GM19324 (cell line): ENCODE measurements at regions not wholly inside any gene's neighbourhood (a gene's known extent, or its start where the extent isn't known, plus 50 kb on each side); places are given as distances from the start of the nearest gene placed in this dataset.

Experiments used
- ATAC-seq: cut with Tn5 transposase; IDR thresholded peaks from one replicate; pipeline ENCODE4 v1.9.1; 2021; ENCODE audit warnings: mild to moderate bottlenecking, moderate library complexity; ENCODE audit not compliant: unreplicated experiment, low FRiP score

DNA sequence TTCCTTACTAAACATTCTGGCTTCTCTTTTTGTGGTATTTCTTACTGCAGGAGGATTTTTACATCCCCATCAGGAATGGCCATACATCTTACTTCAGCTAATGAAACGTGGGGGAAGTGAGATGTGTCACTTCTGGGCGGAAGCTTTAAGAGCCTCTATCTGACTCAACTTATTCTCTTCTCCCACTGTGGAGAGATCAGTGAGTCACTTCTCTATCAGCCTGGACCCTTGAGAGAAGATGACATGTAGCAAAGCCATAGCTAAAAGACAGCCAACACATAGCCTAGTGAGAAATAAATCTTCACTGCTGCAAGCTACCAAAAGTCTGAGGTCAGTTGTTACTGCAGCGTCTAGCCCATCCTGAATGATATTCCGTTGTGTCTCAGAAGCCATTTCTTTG is 1066.7 kb upstream of the RBFOX1 start:
- ATAC-seq = no peak

DNA sequence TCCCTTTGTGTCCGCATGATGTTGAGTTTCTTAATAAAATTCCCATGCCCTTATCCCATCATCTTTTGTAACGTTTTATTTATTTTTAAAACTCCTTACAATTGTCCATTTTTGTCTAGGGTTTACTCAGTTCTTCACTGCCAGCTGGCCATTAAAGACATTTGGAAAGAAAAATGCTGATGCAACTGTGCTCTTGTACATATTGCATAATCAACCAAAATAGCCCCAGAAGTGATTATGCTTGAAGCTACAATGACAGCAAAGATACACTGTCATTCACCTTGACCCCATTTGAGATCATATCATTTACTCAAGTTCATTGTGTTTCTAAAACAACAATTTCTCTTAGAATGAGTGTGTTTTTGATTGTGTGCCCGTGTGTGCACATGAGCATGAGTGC is 1074.6 kb upstream of the RBFOX1 start:
- no peak for ATAC-seq

DNA sequence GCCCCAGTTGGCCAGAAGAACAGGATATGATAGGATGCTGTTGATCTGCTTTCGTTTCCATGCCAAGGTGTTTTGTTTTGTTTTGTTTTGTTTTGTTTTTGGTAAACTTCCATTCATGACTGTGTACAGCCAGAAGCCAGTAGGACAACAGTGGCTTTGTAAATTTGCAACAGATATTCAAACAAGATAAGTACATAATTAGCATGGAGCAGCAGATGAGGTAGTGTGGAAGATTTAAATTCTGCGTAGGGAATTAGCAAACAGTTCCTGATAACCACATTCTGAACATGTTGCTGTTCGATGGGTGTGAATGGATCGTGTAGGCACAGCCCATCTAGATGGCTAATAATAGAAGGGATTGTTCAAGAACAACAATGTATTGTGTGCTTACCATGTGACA is 1080.1 kb upstream of the RBFOX1 start:
- no peak for ATAC-seq

DNA sequence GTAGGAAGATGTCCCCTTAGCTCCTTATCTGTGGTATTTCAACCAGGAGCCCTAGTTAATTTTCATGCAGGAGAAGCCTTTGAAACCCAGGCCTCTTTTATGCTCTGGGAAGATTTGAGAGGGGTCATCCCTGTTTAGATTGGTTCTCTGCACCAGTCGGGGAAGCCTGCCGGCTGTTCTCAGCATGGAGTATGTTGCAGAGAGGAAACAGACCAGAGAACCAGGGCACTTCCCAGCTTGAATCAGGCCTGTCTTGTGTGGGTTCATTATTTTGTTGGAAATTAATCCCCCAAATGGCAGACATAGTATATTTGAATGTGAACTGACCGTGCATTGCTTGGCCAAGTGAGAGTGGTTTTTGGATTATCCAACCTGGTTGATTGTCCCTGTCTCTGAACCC is 1082.1 kb upstream of the RBFOX1 start:
- ATAC-seq = no peak

DNA sequence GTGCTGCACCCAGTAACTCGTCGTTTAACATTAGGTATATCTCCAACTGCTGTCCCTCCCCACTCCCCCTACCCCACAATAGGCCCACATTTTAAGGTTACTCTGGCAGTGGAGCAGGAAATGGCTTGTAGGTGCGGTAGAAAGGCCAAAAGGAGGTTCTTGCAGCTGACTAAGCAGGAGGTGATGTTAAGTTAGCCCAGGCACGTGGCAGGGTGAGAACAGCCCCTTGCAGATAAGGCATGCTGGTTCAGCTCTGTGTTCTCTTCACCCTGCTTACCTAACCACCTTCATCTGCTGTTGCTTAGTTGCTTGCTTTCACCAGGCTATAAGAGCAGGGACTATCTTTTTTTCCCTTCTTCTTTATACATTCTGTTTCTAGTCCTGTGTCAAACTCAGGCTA is 1082.8 kb upstream of the RBFOX1 start:
- ATAC-seq = no peak

DNA sequence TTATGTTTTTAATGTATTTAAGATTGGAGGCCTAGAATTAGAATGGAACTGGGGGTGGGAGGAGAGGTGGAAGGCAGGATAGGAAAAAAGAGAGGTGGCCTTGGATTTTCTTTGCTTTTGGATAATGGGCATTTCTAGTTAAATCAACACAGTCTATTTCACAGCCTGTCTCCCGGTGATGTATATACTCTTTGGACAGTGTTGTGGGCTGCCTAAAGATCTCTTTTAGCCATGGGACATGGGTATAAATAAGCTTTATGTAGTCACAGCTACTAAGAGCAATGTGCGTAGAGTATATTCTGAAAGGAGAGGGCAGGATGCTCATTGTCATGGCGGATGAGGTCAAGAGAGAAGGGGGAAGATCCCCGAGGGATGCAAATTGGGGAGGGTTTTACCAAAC is 1084.4 kb upstream of the RBFOX1 start:
- ATAC-seq = no peak

DNA sequence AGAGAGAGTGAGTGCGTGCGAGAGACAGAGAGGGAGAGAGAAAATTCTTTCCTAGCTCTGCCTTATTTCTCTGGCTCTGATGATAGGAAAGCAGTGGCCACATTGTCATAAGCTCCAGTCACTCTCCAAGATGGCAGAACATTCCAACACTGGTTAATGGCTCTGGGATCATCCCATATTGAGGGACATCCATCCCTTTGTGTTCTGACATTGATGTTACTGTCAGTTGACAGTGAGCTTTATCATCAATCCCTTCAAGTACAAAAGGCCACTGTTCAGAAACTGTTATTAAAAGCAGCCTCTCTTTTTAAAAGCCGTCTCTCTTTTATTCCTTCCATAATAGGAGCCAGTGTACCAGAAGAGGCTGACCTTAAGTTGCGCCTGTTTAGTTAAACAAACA is 1084.9 kb upstream of the RBFOX1 start:
- no peak for ATAC-seq

DNA sequence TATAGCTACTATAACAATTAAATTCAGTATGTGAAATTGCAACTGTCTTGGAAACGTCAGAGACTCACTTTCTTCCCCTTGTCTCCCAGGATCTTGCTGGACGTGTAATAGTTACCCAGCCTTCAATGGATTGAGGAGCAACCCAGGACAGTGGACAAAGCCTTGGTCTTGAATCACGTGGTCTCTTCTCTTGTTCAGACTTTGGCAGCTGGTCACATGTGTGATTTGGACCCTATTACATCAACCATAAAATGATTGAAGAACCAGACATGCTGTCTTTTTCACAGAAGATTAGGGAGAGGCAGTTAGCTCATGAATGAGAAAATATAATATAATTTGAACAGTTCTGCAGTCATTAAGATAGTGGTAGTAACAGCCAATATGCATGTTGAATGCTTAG is 1085.5 kb upstream of the RBFOX1 start:
- no peak for ATAC-seq

DNA sequence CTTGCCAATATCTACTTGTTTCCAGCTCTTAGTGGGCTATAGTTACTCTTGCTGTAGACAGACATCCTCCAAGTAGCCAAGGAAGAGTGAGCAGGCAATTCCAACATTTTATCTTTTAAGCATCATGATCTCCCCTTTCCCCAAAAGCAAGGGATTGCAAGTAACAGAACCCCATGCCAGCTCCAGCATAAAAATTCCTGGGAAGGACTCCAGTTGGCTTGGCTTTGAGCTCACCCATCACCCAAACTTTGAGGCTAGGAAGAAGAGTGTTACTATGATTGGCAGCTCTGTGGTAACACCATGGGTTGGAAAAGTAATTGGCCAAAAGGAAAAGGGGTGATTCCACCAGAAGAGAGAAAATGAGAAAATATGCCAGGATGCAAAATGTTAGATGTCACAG is 1086.4 kb upstream of the RBFOX1 start:
- no peak for ATAC-seq

DNA sequence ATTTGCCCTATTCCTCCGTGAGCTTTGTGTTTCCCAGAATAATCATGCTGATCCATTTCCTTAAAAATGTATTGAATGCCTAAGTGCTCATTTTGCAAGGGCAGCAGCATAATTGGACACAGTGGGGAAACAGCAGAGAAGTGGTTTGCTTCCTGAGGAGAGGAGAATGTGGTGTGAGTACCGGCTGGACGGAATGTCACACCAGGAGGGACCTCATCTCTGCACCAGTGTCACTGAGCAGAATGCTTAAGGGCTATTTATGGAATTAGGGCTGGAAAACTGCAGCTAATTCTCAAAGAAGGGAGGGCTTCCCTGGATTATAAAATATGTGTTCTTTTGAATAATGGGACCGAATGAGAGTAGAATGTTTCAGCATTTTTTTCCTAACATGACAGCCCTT is 1100.6 kb upstream of the RBFOX1 start:
- no peak for ATAC-seq

DNA sequence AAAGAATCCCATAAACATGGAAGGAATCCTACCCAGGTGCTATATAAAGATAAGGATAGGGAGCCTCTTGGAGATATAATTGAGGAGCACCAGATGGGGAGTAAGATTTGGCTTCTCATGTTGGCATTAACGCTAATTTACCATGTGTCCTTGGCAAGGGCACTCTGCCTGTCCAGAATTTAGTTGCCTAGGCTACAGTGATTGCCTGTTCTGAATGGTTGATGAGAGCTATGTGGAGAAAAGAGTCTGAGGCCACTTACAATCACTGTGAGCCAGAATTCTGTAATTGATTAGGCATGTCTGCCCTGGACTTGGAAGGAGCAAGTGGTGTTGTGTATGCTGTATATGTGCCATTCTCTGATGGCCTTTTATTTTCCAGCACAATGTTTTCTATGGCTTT is 1101.2 kb upstream of the RBFOX1 start:
- ATAC-seq = no peak

DNA sequence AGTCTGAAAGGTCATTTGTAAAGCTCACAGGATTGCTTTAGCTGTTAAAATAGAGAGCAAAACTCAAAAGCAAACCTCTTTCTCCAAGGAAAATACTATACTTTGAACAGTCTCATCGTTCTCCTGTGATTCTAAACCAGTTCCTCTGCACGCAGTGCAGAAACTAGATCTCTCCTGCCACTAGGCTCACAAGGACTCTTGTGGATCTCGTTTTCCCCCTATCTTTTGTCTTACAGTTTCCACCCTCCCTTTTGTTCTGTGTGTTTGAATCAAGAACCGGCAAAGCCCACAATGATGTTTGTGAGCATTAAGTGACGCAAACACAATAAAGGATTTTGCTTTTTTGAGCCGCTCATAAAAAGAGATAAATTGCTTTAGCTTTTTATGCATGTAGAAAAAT is 1103.5 kb upstream of the RBFOX1 start:
- no peak for ATAC-seq

DNA sequence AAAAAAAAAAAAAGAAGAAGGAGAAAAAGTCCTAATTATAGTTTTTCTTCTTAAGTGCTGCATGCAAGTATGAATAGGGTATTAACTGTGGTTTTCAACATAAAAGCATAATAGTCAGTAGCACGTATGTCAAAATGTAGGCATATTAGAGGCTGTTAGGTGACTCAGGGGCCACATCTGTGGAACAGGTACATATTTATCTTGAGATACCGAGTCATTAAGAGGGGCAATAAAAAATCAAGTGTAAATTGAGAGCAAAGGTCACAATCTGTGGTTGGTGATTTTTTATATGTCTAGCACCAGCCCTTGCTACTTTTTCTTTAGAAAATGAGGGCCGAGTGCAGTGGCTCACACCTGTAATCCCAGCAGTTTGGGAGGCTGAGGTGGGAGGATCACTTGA is 1113.8 kb upstream of the RBFOX1 start:
- no peak for ATAC-seq

DNA sequence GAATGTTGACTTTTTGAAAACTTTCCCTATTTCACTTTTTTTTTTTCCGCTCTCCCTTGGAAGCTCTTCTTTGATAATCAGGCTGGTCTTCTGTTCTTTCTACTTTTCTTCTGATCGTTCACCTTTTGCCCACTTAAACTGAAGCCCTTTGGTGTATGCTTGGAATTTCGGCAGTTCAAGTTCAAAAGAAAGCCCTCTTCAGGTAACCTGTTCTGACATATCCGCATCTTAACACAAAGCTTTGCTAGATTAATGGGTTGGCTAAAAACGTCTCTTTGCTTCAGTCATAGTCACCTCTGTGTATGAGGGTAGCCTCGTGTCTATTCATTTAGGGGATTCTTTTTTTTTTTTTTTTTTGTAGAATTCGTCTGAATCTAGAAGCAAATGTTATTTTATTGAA is 1115.8 kb upstream of the RBFOX1 start:
- ATAC-seq = no peak

DNA sequence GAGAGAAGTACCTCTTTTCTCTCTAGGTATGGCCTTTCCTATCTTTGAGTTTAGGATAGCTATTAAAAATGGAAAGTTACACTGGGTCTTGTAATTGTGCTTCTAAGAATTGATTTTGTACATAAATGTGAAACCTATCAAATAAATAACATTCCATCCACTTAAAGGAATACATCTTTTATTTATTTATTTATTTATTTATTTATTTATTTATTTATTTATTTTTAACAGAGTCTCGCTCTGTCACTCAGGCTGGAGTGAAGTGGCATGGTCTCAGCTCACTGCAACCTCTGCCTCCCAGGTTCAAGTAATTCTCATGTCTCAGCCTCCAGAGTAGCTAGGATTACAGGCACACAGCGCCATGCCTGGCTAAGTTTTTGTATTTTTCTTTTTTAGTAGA is 1114.0 kb upstream of the EEF2KMT start:
- no peak for ATAC-seq

DNA sequence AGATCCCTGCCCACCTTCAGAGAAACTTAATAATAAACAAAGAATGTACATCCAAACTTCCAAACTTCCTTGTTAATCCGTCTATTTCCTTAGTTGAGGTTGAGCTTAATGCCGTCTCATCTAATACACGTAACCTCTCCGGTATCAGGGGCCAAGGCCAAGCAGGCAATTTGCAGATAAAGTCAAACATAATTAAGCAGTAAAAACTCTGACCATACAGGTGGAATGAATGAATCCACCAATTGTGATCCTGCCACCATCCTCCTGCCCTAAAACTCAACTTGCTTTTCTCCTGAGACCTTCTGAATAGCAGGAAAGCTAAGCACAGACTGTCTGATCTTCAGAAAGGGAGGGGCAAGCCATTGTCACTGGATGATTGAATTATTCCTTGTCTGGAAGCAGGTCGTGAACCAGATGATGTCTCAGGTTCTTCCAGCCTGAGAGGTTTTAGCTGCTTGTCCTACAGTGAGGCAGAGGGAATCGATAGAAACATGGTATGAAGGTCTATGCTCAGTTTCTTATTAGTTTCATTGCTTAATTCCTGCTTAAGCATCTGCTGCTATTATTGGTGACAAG is 1111.8 kb upstream of the EEF2KMT start:
- no peak for ATAC-seq

DNA sequence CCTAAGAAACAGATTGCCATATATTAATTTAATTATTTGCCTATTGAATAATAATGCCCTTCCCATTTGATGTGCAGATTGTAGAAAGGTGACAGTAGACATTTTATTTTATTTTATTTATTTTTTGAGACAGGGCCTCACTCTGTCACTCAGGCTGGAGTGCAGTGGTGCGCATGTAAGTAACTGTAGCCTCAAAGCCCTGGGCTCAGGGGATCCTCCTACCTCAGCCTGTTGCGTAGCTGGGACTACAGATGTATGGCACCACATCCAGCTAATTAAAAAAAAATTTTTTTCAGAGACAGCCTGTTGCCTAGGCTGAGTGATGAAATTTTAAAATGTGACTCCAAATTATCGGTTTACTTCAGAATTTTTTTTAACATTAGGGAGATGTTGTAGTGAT is 1110.0 kb upstream of the EEF2KMT start:
- no peak for ATAC-seq

DNA sequence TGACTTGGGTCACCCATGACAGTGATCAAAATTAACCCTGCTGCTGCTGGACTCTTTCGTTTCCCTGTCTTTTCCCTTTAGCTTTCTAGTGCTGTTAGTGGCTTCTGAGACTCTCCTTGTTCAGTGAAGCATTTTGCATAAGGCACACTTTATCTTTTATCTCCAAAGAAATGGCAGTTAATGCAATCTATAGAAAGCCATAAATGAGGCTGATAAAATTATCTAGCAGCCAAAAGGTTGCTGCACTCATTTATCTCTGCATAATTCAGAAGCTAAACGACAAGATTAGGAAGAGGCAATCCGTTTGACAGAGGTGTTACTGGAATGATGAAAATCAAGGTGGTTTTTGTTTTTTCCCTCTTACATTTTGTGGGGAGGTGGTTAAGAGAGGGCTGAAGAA is 1109.5 kb upstream of the EEF2KMT start:
- no peak for ATAC-seq

DNA sequence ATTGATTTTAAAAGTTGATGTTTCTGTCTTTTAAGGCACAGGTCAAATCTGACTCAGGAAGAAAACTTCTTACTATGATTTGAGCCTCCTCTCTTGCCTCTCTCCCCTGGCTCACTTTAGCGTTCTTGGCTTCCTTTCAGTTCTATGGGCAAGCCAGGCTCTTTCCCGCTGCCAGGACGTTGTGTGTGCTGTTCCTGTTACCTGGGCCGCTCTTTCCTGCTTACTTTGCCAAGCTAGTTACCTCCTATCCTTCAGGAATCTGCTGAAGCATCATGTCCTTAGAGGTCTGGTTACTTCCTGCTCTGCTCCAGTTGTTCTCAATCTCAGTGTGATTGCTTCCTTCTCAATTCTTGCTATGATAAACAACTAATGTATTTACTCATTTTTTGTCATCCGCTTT is 1108.5 kb upstream of the EEF2KMT start:
- no peak for ATAC-seq

DNA sequence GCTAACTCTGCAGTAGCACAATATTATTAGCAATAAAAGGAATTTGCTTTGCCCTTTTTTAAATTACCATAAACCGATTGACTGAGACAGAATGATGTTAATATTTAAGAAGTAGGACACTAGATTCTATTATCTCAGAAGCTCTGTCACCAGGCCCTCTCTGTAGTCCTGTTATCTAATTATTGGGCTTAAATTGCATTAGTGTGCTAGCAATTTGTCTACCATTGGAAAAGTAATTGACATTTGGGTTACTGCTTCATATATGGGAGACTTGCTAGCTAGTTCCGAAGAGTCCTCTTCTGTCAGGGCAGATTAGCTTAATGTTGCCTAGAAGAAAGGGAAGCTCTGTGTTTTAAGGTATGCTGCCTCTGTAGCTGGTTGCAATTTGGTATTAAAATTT is 1107.3 kb upstream of the EEF2KMT start:
- ATAC-seq = no peak

DNA sequence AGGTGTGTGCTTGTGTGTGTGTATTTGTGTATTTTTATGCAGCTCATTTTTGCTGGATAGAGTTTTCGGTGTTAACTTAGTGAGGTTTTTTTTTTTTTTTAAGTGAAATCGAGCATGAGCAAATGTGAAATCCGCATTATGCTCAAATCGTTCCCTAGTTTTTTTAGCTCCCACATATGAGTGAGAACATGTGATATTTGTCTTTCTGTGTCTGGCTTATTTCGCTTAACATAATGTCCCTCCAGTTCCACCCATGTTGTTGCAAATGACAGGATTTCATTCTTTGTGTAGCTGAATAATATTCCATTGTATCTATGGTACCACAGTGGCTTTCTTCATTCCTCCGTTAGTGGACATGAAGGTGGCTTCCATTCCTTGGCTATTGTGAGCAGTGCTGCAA is 1103.3 kb upstream of the EEF2KMT start:
- no peak for ATAC-seq

DNA sequence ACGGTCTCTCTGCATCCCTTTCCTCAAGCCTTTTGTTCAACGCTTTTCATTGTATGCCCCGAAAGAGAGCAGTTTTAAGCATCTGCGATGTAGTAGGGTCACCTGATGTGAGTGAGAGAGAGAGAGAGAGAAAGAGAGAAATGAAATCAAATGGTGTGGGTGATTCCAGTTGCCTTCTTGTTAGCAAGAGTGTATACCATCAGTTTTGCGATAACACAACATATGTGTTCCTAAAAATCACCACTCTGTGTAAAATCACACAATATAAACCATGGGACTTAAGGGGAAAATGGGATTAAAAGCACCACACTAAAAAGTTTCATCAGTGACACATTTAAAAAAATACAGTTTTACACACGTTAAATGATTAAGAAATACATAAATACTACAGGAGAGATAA is 1102.7 kb upstream of the EEF2KMT start:
- ATAC-seq = no peak

DNA sequence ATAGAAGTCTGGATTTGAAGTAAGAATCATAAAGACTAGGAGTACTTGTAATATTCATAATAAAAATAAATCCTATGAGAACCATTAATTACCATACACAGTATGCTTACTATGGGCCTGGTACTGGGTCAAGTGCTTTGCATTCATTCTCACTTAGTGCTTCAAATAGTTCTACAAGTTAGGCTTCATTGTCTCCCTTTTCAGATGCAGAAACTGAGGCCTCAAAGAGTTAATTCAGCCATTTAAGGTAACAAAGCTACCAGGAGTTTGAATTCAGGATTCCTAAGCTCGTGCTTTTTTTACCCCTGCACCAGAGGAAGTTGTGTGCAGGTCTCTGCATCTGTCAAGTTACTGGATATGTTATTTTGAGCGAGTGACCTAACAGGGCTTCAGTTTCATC is 1098.4 kb upstream of the EEF2KMT start:
- no peak for ATAC-seq
